ENCODE measurements at regions not wholly inside any gene's neighbourhood (a gene's known extent, or its start where the extent isn't known, plus 50 kb on each side); places are given as distances from the start of the nearest gene placed in this dataset.
"Not testable (repeated sequence)": the region's sequence is repeated elsewhere in the genome, so short reads cannot be mapped to it uniquely, and the experiment has no call there.

DNA sequence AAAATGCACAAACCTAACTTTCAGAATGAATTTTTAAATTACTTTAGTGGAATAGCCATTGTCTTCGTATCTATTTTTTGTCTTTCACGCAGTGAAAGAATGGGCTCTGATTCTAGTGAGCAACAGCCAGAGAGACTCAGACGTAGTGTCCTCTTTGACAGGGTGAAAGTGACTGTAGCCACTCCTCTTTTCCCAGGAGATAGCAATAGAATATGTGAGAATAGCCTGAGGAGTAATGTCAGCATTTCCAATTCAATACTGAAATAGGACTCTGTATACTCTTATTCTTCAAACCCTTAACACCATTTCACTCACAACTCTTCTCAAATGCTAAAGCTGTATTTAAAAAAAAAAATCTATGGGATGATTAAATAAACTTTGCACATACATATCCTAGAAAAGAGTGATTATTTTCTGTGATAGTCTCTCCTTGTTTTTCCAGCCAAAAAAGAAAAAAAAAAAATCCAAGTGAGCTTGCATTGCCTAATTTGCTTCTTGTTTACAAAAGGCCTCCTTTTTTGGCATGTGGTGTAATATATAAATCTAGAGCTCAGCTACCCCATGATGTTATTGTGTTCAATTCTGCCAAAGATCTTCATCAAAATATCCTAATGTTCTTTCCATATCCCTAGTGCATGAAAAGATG, 626.1 kb upstream of the SLITRK6 start:
- peak in 1 of 3 donors; percentile 45 for DNase-seq

DNA sequence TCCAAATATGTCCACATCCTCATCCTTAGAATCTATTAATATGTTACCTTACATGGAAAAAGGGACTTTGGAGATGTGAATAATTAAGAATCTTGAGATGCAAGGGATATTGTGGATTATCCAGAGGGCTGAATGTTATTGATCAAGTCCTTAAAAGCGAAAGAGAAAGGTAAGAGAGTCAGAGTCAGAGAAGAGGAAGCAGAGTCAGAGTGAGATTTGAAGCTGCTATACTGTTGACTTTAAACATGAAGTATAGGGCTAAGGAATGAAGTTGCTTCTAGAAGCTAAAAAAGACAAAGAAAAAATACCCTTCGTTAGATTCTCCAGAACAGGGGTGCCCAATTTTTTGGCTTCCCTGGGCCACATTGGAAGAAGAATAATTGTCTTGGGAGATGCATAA, 627.2 kb upstream of the SLITRK6 start:
- DNase-seq: no peak

DNA sequence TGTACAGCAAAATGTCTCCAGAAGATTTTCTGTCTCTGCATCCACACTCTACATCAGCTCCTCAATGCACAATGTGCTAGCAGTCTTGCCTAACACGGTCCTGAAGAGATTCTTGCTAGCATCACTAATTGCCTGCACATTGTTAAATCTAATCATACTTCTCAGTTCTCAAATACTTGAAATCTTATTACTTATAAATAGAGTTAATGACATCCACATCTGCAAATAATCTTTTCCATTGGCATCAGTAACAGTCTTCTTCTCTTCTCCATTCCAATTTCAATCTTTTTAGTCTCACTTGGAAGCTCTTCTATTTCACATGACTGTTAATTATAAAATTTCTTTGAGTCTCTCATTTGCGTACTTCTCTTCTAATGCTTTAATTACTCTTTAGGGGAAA, 630.5 kb upstream of the SLITRK6 start:
- peak in 1 of 3 donors; percentile 49 for DNase-seq

DNA sequence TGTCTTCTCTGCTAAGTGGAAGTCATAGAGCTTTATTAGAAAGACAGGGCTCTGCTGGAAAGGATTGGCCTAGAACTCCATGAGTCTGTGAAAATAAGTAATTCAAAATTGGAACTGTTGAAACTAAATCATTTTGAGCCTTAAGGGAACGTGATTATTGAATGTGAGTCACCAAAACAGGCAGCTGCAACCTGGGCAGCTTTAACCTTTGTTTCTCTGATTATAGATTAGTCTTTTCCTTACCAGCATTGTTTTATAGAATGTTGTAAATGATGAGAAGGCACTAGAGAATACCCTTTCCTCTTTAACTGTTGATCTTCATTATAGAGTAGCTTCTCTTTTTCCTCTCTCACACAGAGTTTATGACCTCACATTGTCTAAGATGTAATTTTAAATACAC, 638.8 kb upstream of the SLITRK6 start:
- peak in 1 of 3 donors; percentile 42 for DNase-seq

DNA sequence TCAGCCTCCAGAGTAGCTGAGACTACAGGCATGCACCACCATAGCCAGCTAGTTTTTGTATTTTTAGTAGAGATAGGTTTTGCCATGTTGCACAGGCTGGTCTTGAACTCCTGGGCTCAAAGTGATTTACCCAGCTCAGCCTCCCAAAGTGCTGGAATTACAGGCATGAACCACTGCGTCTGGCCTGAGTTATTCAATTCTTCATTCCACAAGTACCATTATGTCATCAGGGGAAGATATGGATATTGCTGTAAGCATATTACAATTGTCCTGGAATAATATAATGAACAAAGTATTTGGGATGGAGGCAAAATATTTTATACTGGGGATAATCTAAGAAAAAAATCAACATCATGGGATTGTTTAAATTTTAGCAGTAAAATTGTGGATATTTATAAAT, 646.0 kb upstream of the SLITRK6 start:
- DNase-seq: peak in 1 of 3 donors; percentile 15

DNA sequence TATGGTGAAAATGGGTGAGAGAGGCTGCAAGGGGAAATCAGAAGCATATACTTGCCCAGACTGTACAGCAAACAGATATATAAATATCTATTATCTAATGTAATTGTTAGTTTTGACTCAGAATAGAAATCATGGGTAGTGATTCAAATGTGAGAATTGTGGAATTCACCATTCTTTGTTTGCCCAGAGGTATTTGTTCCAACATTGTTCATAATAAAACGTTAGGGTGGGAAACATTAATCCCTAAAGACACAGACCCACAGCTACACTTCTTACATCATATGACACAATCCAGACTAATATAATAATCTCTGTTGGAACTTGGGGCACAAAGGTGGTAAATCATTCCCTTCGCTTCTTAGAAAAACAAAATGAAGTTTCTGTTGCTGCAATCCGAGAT, 646.5 kb upstream of the SLITRK6 start:
- DNase-seq: no peak

DNA sequence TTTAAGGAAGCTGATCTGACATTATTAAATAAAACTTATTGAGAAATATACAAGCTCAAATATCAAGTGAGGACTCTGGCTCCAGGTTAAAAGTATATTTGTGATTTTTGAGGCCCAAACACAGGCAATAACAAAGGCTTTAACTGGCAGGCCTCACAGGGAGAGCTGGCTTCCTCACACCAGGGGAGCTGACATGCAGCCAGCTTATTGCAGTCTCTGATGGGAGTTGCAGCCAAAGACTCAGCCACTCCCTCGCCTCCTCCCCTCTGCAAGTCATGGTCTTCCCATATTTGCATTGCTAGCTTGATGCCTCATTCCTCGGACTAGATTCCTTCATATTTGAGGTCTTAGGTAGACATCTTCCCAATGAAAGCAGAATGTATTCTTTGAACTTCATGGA, 647.1 kb upstream of the SLITRK6 start:
- peak in 2 of 3 donors; percentile 33 to 59 for DNase-seq

DNA sequence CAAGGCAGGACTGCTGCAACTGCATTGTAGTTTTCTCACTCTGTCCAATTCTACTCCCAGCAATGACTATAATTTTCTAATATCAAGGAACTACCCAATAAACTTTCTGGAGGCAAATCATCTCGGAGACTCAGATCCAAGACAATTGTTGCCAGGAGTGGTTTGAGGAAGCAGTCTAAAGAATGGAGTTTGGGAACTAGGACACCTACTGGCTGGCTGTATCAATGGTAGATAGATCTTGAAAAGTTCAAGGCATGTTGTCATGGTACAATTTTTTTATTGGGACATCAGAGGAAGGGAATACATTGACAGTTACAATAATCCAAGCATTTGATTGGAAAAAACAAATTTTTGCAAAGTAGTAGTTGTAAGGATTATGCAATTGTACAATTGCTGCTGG, 648.3 kb upstream of the SLITRK6 start:
- no peak for DNase-seq

DNA sequence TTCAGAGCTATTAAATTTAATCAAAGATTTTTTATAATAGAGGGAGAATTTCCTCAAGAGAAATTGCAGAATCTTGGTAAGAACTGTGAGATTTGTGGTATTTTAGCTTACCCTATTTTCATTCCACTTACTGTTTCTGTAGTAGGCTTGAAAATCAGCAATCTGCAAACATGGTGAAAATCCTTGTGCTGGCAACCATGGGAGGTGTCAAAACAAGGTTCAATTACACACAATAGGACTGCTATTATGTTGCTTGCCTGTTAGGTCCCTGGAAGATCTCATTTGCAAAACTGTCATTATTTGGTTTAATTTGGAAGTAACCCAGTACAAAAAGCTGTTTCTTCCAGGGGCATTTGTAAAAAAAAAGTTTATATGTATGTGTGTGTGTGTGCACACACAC, 662.8 kb upstream of the SLITRK6 start:
- DNase-seq: no peak

DNA sequence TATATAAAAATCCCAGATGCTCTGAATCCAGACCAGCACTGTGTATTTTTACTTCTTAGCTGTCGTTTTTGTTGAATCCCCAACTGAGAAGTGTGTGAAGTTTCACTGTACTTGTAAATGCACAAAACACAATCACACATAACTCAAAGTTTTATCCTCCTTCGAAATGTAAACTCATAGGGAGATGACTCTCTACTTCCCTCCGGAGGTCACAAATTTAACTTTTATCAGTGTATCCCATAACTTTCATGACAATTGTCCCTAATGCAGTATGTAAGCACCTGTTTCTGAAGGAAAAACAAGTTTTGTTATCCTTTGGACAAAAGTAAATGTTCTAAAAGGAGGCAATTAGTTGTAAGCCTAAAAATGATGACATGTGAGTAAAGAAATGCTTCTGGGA, 665.0 kb upstream of the SLITRK6 start:
- peak in 1 of 3 donors; percentile 21 for DNase-seq

DNA sequence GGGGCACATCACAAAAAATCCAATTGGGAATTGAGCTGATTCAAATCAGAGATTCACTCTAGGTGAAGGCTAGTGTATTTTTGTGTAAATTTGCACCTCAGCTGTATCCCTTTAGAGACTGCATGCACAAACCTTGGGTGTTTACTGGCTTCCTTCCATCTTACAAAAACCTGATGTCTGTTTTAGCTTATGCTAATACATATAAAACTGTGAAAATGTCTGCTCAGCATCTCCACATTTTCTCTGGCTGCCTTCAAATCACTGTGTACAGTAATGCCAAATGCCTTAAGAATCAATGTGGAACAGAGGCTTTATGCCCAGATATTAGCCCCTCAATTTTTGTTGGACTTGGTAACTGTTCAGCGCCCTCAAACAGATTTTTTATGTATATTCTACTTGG, 675.8 kb upstream of the SLITRK6 start:
- DNase-seq: no peak

DNA sequence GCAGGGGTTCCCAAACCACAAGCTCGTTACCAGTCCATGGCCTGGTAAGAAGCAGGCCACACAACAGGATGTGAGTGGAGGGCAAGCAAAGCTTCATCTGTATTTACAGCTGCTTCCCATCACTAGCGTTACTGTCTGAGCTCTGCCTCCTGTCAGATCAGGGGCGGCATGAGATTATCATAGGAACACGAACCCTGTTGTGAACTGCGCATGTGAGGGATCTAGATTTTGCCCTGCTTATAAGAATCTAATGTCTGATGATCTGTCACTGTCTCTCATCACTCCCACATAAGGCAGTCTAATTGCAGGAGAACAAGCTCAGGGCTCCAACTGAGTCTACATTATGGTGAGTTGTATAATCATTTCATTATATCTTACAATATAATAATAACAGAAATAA, 677.4 kb upstream of the SLITRK6 start:
- no peak for DNase-seq

DNA sequence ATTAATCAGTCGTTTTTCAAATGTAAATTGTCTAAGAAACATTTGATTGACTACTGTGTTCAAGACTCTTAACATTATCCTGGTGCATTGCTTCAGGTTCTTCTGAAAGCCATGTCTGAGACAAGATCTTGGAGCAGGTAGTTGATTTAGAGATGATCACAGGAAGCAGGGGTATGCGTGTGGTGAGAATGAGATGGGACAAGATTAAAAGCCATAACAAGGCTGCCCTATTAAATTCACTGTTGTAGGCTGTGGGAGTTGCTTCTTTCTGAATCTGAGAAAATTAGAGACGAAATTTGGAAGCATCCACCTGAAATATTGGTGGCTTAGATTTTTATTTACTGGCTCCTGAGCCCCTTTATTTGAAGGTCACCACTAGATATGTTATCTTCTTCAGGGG, 687.4 kb upstream of the SLITRK6 start:
- DNase-seq: no peak

DNA sequence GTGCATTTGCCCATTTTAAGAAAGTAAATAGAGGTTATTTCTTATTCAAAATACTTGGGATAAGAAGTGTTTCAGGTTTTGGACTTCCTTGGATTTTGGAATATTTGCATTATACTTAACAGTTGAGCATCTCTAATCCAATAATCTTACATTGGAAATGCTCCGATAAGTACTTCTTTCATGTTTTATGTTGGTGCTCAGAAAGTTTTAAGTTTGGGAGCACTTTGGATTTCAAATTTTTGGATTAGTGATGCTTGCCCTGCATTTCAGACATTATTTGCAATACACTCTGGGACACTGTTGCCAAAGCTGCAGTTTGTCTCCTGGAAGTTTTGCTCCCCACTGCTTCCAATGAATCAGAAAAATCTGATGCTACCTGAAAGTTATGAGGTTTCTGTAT, 691.9 kb upstream of the SLITRK6 start:
- no peak for DNase-seq

DNA sequence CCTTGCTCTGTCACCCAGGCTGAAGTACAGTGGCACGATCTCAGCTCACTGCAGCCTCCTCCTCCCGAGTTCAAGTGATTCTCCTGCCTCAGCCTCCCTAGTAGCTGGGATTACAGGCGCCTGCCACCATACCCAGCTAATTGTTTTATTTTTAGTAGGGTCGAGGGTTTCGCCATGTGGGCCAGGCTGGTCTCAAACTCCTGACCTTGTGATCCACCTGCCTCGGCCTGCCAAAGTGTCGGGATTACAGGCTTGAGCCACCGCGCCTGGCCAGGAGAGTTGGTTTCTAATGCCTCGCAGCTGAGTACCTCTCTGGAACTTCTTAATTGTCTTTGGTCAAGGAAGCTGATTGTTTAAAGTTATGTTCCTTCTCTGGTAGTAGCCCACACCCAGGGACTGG, 702.7 kb upstream of the SLITRK6 start:
- DNase-seq: not testable (repeated sequence)

DNA sequence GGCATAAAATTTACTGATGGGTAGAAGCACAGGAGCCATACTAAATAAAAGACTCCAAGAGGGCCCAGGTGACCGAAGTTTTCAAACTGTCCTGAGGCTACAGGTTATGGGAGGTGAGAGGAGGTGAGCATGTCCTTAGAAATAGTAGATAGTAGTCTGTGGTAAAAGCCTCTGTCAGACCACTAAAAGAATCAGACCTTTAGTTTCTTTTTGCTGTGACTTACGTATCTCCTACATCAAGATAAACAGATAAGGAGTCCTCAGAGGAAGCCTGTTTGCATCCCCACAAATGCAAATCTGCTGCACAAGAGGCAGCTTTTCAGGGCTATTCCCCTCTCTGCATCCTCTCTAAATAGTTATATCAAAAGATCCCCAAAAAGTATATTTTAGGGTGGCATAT, 711.6 kb upstream of the SLITRK6 start:
- no peak for DNase-seq

DNA sequence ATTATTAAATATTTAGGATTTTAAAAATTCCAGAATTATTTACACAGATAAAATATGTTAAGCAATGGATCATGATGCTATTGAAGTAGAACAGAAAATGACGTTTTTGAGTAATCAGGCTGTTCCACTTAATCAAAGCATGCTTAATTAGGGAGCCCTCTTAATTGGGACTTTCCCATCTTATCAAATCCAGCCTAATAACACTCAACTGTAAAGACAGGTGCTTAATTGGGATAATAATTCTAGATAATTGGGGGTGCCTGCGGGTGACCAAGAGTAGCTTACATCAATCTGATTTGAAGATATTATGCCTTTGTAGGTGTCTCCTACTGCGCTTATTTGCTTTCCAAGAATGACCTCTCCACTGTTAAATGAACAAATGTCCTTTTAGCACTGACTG, 742.2 kb upstream of the SLITRK6 start:
- no peak for DNase-seq

DNA sequence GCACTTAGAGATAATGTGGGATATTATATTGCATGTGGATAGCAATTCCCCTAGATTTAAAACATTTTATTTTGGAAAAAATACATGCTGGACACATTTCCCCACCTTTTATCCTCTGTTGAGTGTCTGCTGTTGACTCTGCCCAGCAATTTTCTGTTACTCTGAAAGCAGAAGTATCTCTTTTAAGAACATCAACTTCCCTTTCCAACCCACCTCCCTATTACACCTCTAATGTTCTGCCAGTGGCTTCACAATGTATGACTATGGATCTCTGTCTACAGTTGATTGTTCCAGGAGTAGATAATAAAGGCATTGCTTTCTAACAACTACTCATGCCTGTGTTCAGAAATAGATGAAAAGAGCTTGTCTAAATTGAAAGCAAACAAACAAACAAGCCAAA, 754.8 kb upstream of the SLITRK6 start:
- DNase-seq: no peak

DNA sequence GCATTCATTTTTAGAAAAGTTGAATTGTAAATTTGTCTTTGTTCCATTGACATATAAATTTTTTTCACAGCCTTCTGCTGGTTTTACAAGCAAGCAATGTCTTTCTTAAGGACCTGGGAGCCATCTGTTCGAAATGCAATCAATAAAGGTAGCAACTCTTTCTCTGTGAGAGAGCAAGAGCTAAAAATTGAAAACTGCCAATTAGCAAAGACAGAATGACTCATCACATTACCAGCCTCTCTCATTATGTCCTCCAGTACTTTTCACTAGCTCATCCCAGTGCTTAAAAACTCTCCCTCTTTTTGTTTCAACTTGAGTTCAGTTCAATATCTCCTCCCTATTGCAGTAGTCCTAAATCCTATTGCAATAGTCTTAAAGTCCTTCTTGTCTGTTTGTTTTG, 760.7 kb upstream of the SLITRK6 start:
- no peak for DNase-seq

DNA sequence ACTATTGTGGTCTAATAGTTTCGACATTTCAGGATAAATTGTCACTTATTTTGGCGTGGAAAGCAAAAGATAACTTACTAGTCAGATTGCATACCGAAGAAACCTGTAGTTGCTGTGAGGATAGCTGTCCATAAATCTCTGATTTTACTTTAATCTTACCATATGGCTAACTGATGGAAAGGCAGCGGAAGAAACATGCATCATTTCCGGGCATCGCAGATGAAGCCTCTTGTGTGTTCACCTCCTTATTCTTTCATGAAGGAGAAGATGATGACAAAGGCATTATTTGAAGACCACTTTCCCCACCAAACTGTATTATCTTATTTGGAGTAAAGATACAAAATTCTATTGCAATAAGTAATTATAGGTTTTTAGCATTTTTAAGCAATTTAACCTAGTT, 763.6 kb upstream of the SLITRK6 start:
- DNase-seq: no peak

DNA sequence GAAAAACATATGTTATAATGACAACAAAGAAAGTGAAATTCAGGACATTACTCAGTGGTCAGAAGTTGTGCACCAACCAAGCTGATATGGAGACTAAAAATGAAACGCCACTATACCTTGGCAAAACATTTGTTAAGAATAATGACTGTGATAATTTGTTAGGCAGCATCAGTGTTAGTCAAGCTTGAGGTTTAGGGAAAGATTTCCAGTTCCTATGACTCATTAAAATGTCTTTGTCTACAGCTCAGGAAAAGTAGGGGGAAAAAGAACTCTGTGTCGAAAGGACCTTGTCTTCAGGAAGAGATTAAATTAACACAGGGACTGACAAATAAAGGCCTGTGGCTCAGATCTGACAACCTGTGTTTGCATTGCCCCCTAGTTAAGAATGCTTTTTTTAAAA, 764.1 kb upstream of the SLITRK6 start:
- peak in 1 of 3 donors; percentile 16 for DNase-seq

DNA sequence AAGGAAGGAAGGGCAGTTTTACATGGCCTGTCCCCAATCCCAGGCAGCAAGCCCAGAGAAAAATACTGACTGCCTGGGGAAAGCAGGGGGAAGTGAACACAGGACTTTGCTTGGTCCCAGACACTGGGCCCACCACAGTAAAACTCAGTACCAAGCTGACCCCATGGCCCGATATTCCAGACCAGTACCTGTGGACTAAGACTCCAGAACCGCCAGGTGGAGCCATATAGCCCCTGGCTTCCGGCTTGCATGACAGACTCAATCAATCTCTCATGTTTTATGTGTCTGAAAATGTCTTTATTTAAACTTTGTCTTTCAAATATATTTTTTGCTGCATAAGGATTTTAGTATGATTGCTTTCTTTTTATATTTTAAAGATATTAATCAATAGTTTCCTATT, 767.9 kb upstream of the SLITRK6 start:
- no peak for DNase-seq

DNA sequence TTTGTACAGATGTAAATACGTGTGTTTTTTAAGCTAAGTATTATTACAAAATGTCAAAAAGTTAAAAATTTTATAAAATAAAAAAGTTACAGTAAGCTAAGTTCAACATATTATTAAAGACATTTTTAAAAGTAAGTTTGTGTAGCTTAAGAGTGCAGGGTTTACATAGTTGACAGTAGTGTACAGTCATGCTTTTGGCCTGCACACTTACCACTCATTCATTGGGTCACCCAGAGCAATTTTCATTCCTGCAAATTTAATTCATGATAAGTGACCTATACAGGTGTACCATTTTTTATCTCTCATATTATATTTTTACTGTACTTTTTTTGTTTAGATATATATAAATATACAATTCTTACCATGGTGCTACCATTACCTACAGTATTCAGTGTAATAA, 769.9 kb upstream of the SLITRK6 start:
- no peak for DNase-seq

DNA sequence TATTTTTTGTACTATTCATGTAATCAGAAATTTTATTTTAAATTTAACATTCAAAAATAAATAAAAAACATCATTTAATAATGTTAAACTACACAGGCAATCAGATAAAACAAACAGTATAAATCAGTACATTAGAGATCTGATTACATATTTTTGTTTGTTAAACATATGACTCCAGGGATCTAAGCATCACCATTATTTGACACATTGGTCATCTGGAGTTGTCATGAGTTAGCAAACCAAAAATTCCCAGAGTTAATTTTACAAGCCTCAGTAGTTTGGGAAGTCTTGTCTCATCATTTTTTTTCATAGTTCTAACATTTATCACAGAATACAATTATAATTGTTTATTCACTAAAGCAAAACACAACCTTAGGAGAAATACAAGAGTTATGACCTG, 770.8 kb upstream of the SLITRK6 start:
- no peak for DNase-seq

DNA sequence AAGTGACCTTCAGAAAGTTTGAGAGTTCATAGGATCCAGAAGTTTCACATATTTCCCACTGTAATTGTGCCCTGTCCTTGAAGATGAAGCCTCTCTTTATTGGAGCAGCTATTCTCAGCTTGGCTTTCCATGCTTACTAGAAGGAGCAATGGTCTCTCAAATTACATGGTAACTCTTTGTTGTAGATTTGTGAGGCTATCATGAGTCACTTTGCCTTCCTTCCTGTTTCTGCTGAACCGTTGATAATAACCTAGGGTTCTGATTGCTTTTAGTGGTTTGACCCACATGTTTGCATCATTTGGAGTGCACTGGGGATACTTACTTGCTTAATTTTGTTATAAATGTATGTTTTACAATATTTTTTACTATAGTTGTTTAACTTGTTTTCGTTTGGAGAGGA, 772.9 kb upstream of the SLITRK6 start:
- DNase-seq: no peak
